Gastrocnemius medialis (tissue), 4 donors: ENCODE measurements at regions not wholly inside any gene's neighbourhood (a gene's known extent, or its start where the extent isn't known, plus 50 kb on each side); places are given as distances from the start of the nearest gene placed in this dataset.

Experiments
- CTCF ChIP-seq, 5 experiments: fragments of 450-650 bp in 3 of 5; fragments of 200-600 bp in 2 of 5; sonication (generic) in 2 of 5; IDR thresholded peaks in 4 of 5; conservative IDR thresholded peaks in 1 of 5; 1 replicate in 4 of 5; 2 replicates in 1 of 5; pipeline ENCODE4 v1.5.1; 2016 to 2019; ENCODE audit warnings: antibody characterized with exemption in 5 of 5, mild to moderate bottlenecking in 3 of 5, moderate library complexity in 3 of 5
- POLR2A ChIP-seq, 2 donors: fragments of 450-650 bp; IDR thresholded peaks; one replicate each; pipeline ENCODE4 v1.6.1; 2017; ENCODE audit warnings: antibody characterized with exemption in 2 of 2, mild to moderate bottlenecking in 2 of 2, moderate library complexity in 2 of 2

DNA sequence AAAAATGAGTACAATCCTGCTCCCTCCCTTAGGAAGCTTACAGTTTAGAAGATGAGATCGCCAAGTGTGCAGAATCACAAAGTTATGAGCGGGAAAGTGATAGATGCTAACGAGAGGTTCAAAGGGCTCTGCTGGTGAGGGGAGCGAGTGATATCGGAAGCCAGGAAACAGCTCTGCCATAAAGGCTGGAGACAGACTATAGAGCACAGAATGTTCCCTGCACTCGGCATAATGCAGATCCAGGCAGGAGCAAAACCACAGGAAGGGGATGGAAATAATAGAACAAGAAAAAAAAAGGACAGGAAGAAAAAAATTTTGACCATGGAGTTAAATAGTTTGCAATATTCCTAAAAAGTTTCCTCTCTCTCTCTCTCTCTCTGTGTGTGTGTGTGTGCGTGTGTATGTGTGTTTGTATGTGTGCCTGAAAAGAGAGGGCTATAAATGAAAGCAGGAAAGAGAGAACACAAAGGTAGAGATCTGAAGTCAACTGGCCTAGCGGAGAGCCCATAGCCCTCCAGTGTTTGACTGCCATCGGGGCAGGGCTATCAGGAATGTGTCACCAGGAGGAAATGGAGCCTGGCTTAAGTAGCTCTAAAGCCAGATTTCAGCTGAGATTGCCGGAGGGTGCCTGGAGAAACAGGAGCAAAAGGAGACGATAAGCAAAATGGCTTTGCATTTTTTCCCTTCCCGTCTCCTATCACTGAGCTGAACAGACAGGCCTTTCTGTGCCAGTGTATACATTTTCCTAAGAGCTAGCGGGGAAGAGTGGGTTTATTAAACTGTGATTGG is 175.8 kb upstream of the LYZL1 start:
- no peak for TF ChIP-seq CTCF (IDR thresholded peaks at IDR 0.05 in 4 of 5, conservative IDR thresholded peaks at IDR 0.05 in 1 of 5)
- no peak for TF ChIP-seq POLR2A (IDR thresholded peaks at IDR 0.05)
